Left renal cortex interstitium (tissue), 4 donors: ENCODE measurements at regions not wholly inside any gene's neighbourhood (a gene's known extent, or its start where the extent isn't known, plus 50 kb on each side); places are given as distances from the start of the nearest gene placed in this dataset.
"Not testable (repeated sequence)": the region's sequence is repeated elsewhere in the genome, so short reads cannot be mapped to it uniquely, and the experiment has no call there.

ENCODE experiments used
- DNase-seq, 4 donors: peaks; one replicate each; pipeline ENCODE4 v3.0.0-alpha.2; 2013; ENCODE audit warnings: low read depth in 4 of 4, low spot score in 2 of 4, missing footprints in 1 of 4

GRCh38 chr6:112626468-112627082, 279.4 kb downstream of the RFPL4B start:
- DNase-seq: no peak

- no peak for DNase-seq
These were observed 287.2 kb downstream of the RFPL4B start for GRCh38 chr6:112634376-112634775.

- DNase-seq: no peak
These were observed 289.6 kb downstream of the RFPL4B start for GRCh38 chr6:112636650-112637262.

- no peak for DNase-seq
These were observed 292.3 kb downstream of the RFPL4B start for GRCh38 chr6:112639391-112639831.

- DNase-seq: no peak
These were observed 293.8 kb downstream of the RFPL4B start for GRCh38 chr6:112640891-112641290.

DNA sequence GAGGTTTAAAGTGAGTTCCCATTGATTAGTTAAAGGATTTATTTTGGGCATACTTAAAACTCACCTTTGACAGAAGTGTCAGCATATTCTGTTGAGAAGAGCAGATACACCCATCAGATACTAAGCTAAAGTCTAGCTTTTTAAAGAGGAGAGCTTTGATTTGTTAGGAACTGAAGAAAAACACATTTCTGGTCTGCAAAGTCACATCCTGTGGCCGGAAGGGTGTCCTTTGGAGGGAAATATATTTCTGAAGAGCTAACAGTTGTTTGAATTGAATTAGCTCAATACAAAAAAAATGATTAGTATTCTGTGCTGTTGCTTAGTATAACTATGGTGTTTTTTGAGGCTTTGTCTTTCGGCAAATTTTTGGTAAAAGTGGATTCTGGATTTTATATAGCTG, 302.7 kb downstream of the RFPL4B start:
- no peak for DNase-seq

- DNase-seq: no peak
These were observed 304.1 kb downstream of the RFPL4B start for GRCh38 chr6:112651239-112651638.

GRCh38 chr6:112659912-112660311, 312.8 kb downstream of the RFPL4B start:
- DNase-seq: no peak

DNA sequence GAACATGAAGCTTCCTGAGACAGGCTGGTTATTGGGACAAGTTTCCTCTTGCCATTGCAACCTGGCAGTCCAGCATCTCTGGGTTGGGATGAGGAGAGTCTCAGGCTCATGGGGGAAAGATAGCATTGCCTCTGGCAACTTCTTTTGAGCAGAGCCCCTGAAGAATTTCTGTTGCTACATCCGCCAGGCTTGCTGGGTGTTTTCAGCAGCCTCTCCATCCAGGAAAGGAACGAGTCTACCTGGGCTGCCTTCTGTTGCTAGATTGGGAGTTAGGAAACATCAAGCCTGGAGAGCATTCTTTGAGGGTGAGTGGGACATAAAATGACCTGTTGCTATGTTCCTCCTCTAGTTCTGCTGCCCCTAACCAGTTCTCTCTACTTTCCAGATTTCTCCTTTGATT, 313.5 kb downstream of the RFPL4B start:
- DNase-seq: no peak

DNA sequence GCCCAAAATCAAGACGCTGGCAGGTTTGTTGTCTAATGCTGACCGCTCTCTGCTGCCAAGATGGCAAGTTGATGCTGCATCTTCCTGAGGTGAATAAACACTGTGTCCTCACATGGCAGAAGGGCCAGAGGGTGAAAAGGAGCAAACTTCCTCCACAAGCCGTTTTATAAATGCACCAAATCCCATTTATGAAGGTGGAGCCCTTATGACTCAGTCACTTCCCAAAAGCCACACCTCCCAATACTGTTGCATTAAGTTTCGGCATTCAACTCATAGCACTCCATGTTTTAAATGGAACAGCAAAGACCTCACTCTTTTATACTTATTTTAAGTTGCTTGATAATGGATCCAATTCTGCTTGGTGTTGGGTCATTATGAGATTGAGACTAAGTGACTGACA, 316.6 kb downstream of the RFPL4B start:
- DNase-seq: no peak

DNA sequence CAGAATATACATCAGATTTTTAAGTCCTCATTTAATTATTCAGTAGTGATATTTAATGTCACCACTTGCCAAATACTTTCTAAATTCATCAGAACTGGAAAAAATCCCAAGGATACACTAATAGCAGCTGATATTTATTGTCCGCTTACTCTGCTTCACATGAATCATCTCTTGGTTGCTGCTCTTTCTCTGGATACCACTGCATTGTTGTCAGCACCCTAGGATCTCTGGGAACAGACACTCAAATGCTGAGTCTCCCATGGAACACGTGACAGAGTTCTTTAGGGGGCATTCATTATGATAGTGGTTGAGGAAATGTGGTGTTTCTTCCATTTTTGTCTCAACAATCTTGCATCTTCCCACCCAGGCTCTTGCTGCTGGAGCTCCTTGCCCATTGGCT, 318.0 kb downstream of the RFPL4B start:
- no peak for DNase-seq

GRCh38 chr6:112665815-112666214, 318.7 kb downstream of the RFPL4B start:
- DNase-seq: no peak

- no peak for DNase-seq
These were observed 320.3 kb downstream of the RFPL4B start for GRCh38 chr6:112667427-112667826.

- DNase-seq: no peak
These were observed 333.0 kb downstream of the RFPL4B start for GRCh38 chr6:112680091-112680490.

DNA sequence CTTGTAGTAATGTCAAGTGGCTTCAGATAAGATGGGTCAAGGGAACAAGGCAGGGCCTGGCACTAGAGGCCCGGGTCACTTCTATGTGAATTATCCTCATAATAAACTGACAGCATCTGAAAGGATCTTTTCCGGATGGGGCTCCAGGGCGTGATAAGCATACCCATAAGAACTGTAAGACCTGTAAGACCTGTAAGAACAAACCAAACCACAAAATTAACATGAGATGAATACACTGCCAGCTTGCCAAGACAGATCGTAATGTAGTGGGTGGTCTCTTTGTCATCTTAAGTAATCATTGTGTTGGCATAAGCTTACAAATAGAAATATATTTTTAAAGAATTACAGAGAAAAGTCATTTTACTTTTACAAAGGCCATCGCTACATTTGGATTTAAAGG, 334.9 kb downstream of the RFPL4B start:
- DNase-seq: no peak

- no peak for DNase-seq
These were observed 336.0 kb downstream of the RFPL4B start for GRCh38 chr6:112683106-112683505.

- DNase-seq: no peak
These were observed 336.8 kb downstream of the RFPL4B start for GRCh38 chr6:112683926-112684325.

DNA sequence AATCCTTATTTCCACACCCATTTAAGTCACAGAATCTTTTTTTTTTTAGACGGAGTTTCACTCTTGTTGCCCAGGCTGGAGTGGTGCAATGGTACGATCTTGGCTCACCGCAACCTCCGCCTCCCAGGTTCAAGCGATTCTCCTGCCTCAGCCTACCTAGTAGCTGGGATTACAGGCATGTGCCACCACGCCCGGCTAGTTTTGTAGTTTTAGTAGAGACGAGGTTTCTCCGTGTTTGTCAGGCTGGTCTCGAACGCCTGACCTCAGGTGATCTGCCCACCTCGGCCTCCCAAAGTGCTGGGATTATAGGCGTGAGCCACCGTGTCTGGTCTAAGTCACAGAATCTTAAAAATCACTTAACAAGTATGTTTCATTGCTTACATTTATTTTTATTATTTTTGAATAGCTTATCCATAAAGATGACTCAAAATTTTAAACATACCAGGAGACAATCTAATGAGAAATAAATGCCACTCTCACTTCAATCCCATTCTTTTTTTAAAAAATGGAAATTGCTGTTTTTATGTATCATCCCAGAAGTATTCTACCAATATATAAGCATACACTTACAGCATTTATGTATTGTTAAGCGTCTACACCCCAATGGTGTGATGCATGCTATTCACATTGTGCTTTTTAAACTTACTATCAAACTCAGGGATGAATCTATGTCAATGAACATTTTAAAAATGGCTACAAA, 338.5 kb downstream of the RFPL4B start:
- DNase-seq: not testable (repeated sequence)

- not testable (repeated sequence) for DNase-seq
These were observed 341.5 kb downstream of the RFPL4B start for GRCh38 chr6:112688487-112689165.

DNA sequence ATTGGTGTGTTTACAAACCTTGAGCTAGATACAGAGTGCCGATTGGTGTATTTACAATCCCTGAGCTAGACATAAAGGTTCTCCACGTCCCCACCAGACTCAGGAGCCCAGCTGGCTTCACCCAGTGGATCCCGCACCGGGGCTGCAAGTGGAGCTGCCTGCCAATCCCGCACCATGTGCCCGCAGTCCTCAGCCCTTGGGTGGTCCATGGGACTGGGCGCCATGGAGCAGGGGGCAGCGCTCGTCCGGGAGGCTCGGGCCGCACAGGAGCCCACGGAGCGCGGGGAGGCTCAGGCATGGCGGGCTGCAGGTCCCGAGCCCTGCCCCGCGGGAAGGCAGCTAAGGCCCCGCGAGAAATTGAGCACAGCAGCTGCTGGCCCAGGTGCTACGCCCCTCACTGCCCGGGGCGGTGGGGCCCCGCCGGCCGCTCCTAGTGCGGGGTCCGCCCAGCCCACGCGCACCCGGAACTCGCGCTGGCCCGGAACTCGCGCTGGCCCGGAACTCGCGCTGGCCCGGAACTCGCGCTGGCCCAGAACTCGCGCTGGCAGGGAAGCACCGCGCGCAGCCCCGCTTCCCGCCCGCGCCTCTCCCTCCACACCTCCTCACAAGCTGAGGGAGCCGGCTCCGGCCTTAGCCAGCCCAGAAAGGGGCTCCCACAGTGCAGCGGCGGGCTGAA, 342.2 kb downstream of the RFPL4B start:
- not testable (repeated sequence) for DNase-seq
